ENCODE measurements at regions not wholly inside any gene's neighbourhood (a gene's known extent, or its start where the extent isn't known, plus 50 kb on each side); places are given as distances from the start of the nearest gene placed in this dataset.
"Not testable (repeated sequence)": the region's sequence is repeated elsewhere in the genome, so short reads cannot be mapped to it uniquely, and the experiment has no call there.

- DNase-seq (ENCODE audit: low spot score) = no peak
Measured at GRCh38 chr15:69601711-69602504, 149.3 kb downstream of the RPLP1 start.

DNA sequence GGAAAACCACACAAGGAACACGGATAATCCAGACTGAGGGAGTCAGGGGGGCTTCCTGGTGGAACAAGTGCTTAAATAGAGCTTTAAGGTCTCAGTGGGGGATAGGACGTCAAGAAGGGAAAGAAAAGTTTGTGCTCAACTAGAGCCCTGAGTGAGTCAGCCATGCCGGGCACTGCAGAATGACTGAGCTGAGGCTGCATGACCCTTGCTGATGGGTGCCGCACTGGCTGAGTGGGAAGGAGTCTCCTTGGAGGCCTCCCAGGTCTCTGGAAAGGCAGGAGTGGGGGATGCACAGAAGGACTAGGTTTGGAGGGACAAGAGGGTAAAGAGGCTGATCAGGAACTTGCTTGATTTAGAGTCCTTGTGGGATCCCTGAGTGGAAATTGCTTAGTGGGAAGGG, 150.3 kb downstream of the RPLP1 start:
- DNase-seq (ENCODE audit: low spot score) = no peak

- no peak for DNase-seq (ENCODE audit: low spot score)
Measured at GRCh38 chr15:69603369-69604071, 150.9 kb downstream of the RPLP1 start.

DNA sequence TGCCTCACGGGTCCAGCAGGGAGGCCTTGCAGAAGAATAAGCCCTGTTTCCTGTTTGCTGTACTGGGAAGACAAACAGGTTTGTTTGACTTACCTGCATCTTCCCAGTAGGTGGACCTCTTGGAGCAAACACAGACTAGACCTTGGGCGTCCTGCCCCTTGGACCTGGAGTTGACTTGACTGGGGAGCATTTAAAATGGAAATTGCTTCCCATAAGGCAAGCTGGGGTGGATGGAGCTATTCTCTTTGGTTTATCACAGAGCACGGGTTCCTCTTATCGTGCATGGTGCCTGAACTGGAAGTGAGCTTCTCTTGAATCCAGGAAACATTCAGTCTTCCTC, 151.4 kb downstream of the RPLP1 start:
- no peak for DNase-seq (ENCODE audit: low spot score)

- no peak for DNase-seq (ENCODE audit: low spot score)
Measured at GRCh38 chr15:69606144-69606543, 153.5 kb downstream of the RPLP1 start.

DNA sequence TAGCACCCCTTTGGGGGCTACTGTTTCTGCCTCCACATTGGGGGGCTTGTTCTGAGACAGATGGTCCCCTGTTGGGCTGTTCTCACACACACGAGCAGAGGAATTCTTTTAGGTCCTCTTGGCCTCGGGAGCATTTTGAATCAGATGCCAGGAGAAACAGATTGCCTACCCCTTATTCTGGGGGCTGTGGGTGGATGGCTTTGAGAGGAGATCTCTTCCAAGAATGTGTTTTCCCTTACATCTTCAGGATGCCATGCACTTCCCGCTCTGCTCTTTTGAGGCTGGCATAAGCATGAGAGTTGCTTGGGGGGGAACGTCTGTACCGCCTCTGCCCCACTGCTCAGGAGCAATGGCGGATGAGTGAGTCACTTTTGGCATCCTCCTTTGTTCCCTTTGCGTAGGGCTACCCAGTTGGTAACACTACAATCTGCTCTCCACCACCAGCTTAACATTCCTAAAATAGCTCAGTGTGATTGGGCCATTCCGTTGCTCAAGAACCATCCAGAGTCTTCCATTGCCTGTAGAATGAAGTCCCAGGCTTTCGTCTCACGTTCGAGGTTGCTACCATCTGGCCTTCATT, 154.4 kb downstream of the RPLP1 start:
- peak; percentile 23 for DNase-seq (ENCODE audit: low spot score)

- DNase-seq (ENCODE audit: low spot score) = no peak
Measured at GRCh38 chr15:69608661-69609060, 156.0 kb downstream of the RPLP1 start.

GRCh38 chr15:69609176-69609575, 156.6 kb downstream of the RPLP1 start:
- DNase-seq (ENCODE audit: low spot score) = peak; percentile 40

DNA sequence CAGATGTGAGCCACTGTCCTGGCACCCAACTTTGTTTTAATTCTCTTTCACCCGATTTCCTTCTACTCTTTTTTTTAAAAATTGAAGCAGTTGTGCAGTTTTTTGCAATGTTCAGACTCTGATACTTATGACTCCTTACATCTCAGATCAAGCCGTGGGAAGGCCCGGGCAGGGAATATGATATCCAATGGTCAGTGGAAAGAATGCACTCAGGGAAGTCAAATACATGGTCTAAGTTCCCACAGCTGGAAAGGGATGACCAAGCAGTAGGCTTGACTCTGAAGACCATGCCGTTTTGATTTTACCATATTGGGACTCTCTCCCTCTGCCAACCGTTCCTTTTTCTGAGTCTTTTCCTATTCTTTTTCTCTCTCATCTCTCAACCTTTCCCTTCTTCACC, 157.2 kb downstream of the RPLP1 start:
- DNase-seq (ENCODE audit: low spot score) = no peak

- no peak for DNase-seq (ENCODE audit: low spot score)
Measured at GRCh38 chr15:69610277-69610676, 157.7 kb downstream of the RPLP1 start.

DNA sequence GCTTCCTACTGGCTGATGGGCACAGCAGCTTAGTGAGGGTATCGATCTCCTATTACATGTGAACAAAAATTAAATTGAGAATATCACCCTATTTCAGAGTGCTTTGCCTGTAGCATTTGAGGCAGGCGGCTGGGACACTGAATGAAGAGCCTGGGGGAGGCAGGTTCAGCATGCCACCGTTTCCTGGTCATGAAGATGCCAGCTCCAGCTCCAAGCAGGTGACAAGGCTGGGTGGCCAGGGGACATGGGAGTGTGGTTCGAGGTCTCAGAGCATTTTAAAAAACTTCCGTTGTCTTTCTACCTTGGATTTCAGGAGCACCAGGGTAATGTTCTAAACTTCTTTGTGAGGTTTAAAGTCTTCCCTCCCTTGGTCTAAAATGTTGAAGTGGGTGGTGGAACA, 158.2 kb downstream of the RPLP1 start:
- DNase-seq (ENCODE audit: low spot score) = no peak

GRCh38 chr15:69612112-69612511, 159.5 kb downstream of the RPLP1 start:
- no peak for DNase-seq (ENCODE audit: low spot score)

- no peak for DNase-seq (ENCODE audit: low spot score)
Measured at GRCh38 chr15:69613182-69613581, 160.6 kb downstream of the RPLP1 start.

DNA sequence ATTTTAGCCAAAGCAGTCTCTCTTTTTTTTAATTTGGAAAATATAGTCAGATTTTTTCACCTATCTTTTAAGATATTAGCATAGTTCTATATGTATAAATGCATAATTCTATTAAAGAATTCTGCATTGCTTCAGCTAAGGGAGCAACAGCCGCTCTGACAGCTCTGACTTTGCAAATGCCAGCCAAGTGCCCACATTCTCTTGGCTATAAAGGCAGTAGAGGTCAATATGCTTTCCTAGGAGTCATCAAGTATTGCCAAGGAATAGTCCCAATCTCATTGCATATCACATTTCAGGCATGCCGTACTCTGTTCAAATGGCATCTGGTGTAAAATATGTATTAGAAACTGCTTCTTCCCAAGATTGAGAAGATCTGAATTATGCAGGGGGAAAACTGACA, 161.4 kb downstream of the RPLP1 start:
- no peak for DNase-seq (ENCODE audit: low spot score)

DNA sequence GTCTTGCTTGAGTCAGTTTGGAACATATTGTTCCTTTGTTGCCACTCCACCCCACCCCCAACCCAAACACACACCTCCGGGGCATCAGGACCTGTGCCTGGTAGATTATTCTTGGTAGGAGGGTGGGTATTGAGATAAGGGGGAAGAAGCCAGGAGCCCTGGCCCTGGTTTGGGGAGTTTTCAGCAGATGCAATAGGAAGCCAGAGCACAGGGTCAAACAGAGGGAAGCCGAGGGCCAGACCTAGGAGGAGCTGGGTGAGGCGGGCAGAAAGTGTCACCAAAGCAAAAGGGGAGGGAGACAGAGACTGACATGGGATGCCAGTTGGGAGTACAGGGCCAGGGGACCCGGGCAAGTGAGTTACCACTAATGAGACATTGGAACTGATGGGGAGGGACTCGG, 163.1 kb downstream of the RPLP1 start:
- no peak for DNase-seq (ENCODE audit: low spot score)

- DNase-seq (ENCODE audit: low spot score) = no peak
Measured at GRCh38 chr15:69616558-69616957, 163.9 kb downstream of the RPLP1 start.

DNA sequence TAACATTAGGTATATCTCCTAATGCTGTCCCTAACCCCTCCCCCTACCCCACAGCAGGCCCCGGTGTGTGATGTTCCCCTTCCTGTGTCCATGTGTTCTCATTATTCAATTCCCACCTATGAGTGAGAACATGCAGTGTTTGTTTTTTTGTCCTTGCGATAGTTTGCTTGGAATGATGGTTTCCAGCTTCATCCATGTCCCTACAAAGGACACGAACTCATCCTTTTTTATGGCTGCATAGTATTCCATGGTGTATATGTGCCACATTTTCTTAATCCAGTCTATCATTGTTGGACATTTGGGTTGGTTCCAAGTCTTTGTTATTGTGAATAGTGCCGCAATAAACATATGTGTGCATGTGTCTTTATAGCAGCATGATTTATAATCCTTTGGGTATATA, 164.5 kb downstream of the RPLP1 start:
- not testable (repeated sequence) for DNase-seq (ENCODE audit: low spot score)

DNA sequence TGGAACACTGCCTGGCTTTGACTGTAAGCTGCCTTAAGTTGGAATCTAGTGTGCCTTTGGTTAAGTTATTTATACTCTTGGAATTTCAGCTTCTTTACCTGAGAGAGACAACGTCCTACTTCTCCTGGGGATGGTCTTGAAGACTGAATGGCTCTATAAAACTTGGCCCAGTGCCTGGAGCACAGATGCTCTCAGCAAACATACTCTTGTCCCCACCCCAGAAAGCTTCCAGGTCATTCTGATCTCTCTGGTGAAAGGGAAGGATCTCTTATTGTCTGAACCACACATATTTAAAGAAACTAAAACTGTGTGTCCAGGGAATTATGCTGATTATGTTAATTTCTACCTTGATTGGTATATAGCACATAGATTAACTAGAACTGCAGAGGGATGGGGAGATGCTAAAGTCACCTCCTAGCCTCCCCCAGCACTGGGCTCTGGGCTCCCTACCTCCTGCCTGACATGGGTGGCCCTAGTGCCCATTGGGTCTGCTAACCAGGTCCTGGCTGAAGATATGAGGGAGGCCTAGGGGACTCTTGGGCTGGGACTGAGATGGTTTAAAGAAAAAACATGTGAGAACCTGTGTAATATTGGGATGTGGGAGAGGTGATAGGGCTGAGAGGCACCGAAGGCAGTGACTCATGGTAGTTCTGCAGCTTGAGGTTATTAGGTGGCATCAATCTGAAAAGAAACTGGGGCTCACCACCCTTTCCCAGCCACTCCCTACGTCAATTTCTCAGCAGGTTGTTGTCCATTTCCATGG, 171.0 kb downstream of the RPLP1 start:
- no peak for DNase-seq (ENCODE audit: low spot score)

DNA sequence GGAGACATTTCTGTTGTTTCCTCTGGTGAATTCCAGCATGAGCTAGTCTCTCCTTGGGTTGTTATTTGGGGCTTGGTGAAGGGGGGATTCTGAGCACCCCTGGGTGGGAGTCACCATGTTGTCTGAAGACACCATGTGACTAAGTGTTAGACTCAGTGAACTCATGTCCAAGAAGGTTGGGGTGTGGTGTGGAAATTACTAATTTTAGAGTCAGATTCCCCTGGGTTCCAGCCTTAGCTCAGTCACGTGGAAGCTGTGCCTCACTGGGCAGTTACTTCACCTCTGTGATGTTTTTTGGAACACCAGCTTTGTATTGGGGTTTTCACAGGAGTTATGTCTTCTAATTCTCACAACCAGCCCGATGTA, 171.5 kb downstream of the RPLP1 start:
- DNase-seq (ENCODE audit: low spot score) = no peak

DNA sequence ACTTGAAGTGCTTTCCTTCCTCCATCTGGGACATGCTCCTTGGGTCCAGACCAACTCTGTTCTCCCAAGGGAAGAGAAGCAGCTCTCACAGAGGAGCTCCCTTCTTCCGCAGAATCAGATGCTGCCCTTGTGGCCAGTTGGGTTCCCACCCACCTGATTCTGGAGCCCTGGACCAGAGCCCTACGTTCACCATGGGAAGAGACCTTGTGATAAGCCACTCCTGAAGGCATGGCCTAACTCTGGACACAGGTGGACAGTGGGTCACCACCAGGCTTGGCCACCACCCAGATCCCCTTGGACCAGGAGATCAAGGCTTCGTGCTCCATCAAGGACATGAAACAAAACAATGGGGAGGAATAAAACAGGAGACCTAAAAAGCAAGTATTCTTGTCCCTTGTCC, 172.2 kb downstream of the RPLP1 start:
- no peak for DNase-seq (ENCODE audit: low spot score)

DNA sequence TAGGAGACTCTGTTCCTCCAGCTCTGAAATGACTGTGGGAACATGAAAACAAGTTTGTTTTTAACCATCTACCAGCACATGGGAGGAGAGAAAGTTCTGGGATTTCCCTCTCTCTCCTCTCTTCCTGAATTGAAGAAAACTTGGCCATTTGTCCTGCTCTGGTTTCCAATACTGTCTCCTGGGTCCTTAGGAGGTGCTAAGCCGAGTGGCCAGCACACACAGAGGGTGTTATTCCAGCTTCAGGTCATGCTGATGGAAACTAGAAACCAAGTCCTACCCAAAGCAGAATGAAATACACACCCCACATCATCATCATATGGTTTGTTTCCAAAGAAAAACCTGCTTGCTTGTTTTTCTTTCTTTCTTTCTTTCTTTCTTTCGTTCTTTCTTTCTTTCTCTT, 172.7 kb downstream of the RPLP1 start:
- no peak for DNase-seq (ENCODE audit: low spot score)

DNA sequence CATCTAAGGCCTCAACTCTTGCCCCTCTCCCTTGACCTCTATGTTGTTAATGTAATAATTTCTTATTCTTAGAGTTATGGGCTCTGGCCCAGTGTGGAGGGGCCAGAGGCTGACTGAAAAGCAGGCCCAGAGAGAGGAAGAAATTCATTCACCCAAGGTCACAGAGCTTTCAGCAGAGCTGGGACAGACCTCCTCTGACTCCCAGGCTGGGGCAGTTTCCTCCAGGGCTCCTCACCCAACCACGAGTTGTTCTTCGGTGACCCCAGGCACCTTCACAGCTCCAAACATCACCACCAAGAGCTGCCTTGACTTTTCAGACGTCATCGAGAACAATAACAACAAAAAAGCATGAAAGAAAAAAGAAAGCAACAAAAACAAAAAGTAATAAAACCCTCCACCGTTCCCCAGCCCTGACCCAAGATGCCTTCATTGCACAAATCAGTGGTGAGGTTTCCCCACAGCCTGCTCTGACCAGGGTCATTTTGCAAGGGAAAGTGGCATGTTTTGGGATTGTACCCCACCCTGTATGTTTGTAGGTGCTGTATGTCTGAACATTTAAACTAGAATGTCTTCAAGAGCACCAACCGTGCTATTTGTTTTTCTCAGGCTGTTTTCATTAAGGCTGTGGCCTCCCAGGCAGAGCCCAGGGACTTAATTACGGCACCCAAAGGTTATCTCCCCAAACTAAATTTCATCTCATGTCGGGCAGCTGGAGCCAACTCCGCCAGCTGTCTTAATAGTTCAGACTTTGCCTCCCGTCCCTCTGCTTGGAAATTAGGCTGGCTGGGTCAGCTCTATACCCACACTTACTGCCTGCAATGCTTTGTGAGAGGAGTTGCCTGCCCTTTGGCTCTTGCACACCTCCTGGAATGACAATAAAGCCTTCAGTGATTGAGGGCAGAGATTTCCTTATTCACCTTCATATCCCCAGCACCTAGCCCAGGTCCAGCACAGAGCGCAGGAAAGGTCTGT, 173.8 kb downstream of the RPLP1 start:
- no peak for DNase-seq (ENCODE audit: low spot score)

Data from AG20443 (cell line).